IPS DF 4.7 (cell line): ENCODE measurements at regions not wholly inside any gene's neighbourhood (a gene's known extent, or its start where the extent isn't known, plus 50 kb on each side); places are given as distances from the start of the nearest gene placed in this dataset.
"Not testable (repeated sequence)": the region's sequence is repeated elsewhere in the genome, so short reads cannot be mapped to it uniquely, and the experiment has no call there.

ENCODE experiments used
- DNase-seq: peaks from one replicate; pipeline ENCODE4 v3.0.0-alpha.2; 2013; ENCODE audit warnings: low spot score; ENCODE audit errors: extremely low read depth

GRCh38 chr10:109732254-109732965 lies 190.9 kb downstream of the XPNPEP1 start:
- DNase-seq = no peak

GRCh38 chr10:109729895-109730294 lies 193.4 kb downstream of the XPNPEP1 start:
- DNase-seq = not testable (repeated sequence)

GRCh38 chr10:109727436-109727835 lies 195.9 kb downstream of the XPNPEP1 start:
- DNase-seq = no peak

GRCh38 chr10:109726473-109726872 lies 196.8 kb downstream of the XPNPEP1 start:
- no peak for DNase-seq

GRCh38 chr10:109723305-109723704 lies 200.0 kb downstream of the XPNPEP1 start:
- no peak for DNase-seq

GRCh38 chr10:109721453-109722064 lies 201.8 kb downstream of the XPNPEP1 start:
- DNase-seq = no peak

GRCh38 chr10:109706026-109706560 lies 217.2 kb downstream of the XPNPEP1 start:
- no peak for DNase-seq

- no peak for DNase-seq
Observed at GRCh38 chr10:109701633-109702215, 221.6 kb downstream of the XPNPEP1 start.

- no peak for DNase-seq
Observed at GRCh38 chr10:109698882-109699664, 224.2 kb downstream of the XPNPEP1 start.

- DNase-seq = no peak
Observed at GRCh38 chr10:109698086-109698485, 225.2 kb downstream of the XPNPEP1 start.

- DNase-seq = no peak
Observed at GRCh38 chr10:109696981-109697775, 226.1 kb downstream of the XPNPEP1 start.

- no peak for DNase-seq
Observed at GRCh38 chr10:109696462-109696861, 226.8 kb downstream of the XPNPEP1 start.

- no peak for DNase-seq
Observed at GRCh38 chr10:109695988-109696387, 227.3 kb downstream of the XPNPEP1 start.

- DNase-seq = no peak
Observed at GRCh38 chr10:109689785-109690184, 233.5 kb downstream of the XPNPEP1 start.

GRCh38 chr10:109679478-109679877 lies 243.8 kb downstream of the XPNPEP1 start:
- DNase-seq = no peak

GRCh38 chr10:109678857-109679256 lies 244.5 kb downstream of the XPNPEP1 start:
- no peak for DNase-seq

- DNase-seq = no peak
Observed at GRCh38 chr10:109676703-109677102, 246.6 kb downstream of the XPNPEP1 start.

- DNase-seq = no peak
Observed at GRCh38 chr10:109668703-109669102, 254.6 kb downstream of the XPNPEP1 start.

GRCh38 chr10:109668154-109668665 lies 255.1 kb downstream of the XPNPEP1 start:
- no peak for DNase-seq

- no peak for DNase-seq
Observed at GRCh38 chr10:109665321-109665720, 258.0 kb downstream of the XPNPEP1 start.

- DNase-seq = no peak
Observed at GRCh38 chr10:109664554-109664953, 258.8 kb downstream of the XPNPEP1 start.
